IMR-90 (cell line): ENCODE measurements at regions not wholly inside any gene's neighbourhood (a gene's known extent, or its start where the extent isn't known, plus 50 kb on each side); places are given as distances from the start of the nearest gene placed in this dataset.

Experiments used
- ATAC-seq: fragments of 200-7000 bp; cut with Tn5 transposase; 2 replicates; pipeline ENCODE4 v1.9.1; 2020; ENCODE audit warnings: low read depth, mild to moderate bottlenecking, moderate library complexity
- BruUV-seq: library from RNA; stranded (reverse); fragments of 400-500 nt; replicated peaks from 2 replicates; lab custom pipeline; 2021; lab: Mats Ljungman, UMichigan
- CTCF ChIA-PET: fragments of 300-600 bp; formaldehyde crosslinking; extraction: SDS; loops from one replicate; lab custom pipeline; 2021; ENCODE audit warnings: antibody characterized with exemption; lab: Yijun Ruan, JAX
- POLR2A ChIA-PET: fragments of 300-600 bp; sonication (Branson Sonifier 250); formaldehyde crosslinking; loops from one replicate; lab custom pipeline; 2022; ENCODE audit warnings: antibody characterized with exemption; ENCODE audit not compliant: unreplicated experiment; lab: Charles Lee
- DNase-seq: peaks from one replicate; pipeline ENCODE4 v3.0.0; 2013
- H2AFZ ChIP-seq: replicated peaks from 2 replicates; pipeline ENCODE3; 2013; ENCODE audit warnings: low read length, mild to moderate bottlenecking; ENCODE audit not compliant: poor library complexity
- H2AK5ac ChIP-seq: 2 replicates; pipeline ENCODE4 v1.6.1; 2013; ENCODE audit warnings: low read depth, low read length, inconsistent platforms
- H2AK9ac ChIP-seq: replicated peaks from 2 replicates; pipeline ENCODE3; 2013; ENCODE audit warnings: mild to moderate bottlenecking, low read depth, low read length, moderate library complexity; ENCODE audit not compliant: poor library complexity
- H2BK120ac ChIP-seq: 2 replicates; pipeline ENCODE4 v1.6.1; 2013; ENCODE audit warnings: low read depth, low read length, inconsistent platforms
- H2BK15ac ChIP-seq: 3 replicates; pipeline ENCODE4 v1.6.1; 2013; ENCODE audit warnings: low read depth, low read length, inconsistent platforms
- H2BK20ac ChIP-seq: 2 replicates; pipeline ENCODE4 v1.6.1; 2013; ENCODE audit warnings: low read depth, mild to moderate bottlenecking, inconsistent platforms, low read length, moderate library complexity
- H2BK5ac ChIP-seq: 2 replicates; pipeline ENCODE4 v1.6.1; 2013; ENCODE audit warnings: mild to moderate bottlenecking, low read depth, low read length, inconsistent platforms; ENCODE audit not compliant: poor library complexity, severe bottlenecking
- H3K14ac ChIP-seq: replicated peaks from 2 replicates; pipeline ENCODE4 v1.6.1; 2013; ENCODE audit warnings: low read depth, low read length, inconsistent platforms
- H3K18ac ChIP-seq: 2 replicates; pipeline ENCODE4 v1.6.1; 2013; ENCODE audit warnings: low read depth, low read length, control low read depth
- H3K23ac ChIP-seq: 2 replicates; pipeline ENCODE4 v1.6.1; 2013; ENCODE audit warnings: low read depth, low read length, inconsistent platforms
- H3K27ac ChIP-seq: 2 replicates; pipeline ENCODE4 v1.5.1; 2013; ENCODE audit warnings: mild to moderate bottlenecking, control low read depth, low read length; ENCODE audit not compliant: insufficient read depth
- H3K27me3 ChIP-seq: 2 replicates; pipeline ENCODE4 v1.6.1; 2013; ENCODE audit warnings: low read length; ENCODE audit not compliant: control insufficient read depth, insufficient read depth
- H3K36me3 ChIP-seq: 2 replicates; pipeline ENCODE4 v1.6.1; 2013; ENCODE audit warnings: low read length, mixed read lengths; ENCODE audit not compliant: control insufficient read depth, insufficient read depth
- H3K4ac ChIP-seq: 2 replicates; pipeline ENCODE4 v1.6.1; 2013; ENCODE audit warnings: low read depth, low read length, inconsistent platforms
- H3K4me1 ChIP-seq: 2 replicates; pipeline ENCODE4 v1.6.1; 2013; ENCODE audit warnings: low read length, mixed read lengths; ENCODE audit not compliant: control insufficient read depth, insufficient read depth
- H3K4me2 ChIP-seq: 2 replicates; pipeline ENCODE4 v1.6.1; 2013; ENCODE audit warnings: low read depth, mild to moderate bottlenecking, control low read depth, low read length, moderate library complexity
- H3K4me3 ChIP-seq: 2 replicates; pipeline ENCODE4 v1.5.1; 2013; ENCODE audit warnings: low read depth, mild to moderate bottlenecking, control low read depth, low read length, moderate library complexity; ENCODE audit not compliant: insufficient read depth
- H3K56ac ChIP-seq: 2 replicates; pipeline ENCODE4 v1.6.1; 2013; ENCODE audit warnings: low read length, inconsistent platforms; ENCODE audit not compliant: insufficient read depth; ENCODE audit errors: extremely low read depth
- H3K79me1 ChIP-seq, 2 experiments: 2 replicates each; pipeline ENCODE4 v1.6.1; 2013; ENCODE audit warnings: low read length in 2 of 2, inconsistent platforms in 1 of 2, low read depth in 1 of 2
- H3K9ac ChIP-seq: 2 replicates; pipeline ENCODE4 v1.6.1; 2013; ENCODE audit warnings: low read depth, low read length, control low read depth
- H3K9me1 ChIP-seq: 2 replicates; pipeline ENCODE4 v1.6.1; 2013; ENCODE audit warnings: low read length, inconsistent platforms; ENCODE audit not compliant: insufficient read depth
- H3K9me3 ChIP-seq: 2 replicates; pipeline ENCODE4 v1.6.1; 2013; ENCODE audit warnings: low read length; ENCODE audit not compliant: control insufficient read depth, insufficient read depth
- H4K20me1 ChIP-seq: 2 replicates; pipeline ENCODE4 v1.6.1; 2013; ENCODE audit warnings: low read length, inconsistent platforms; ENCODE audit not compliant: insufficient read depth
- H4K5ac ChIP-seq: 2 replicates; pipeline ENCODE4 v1.6.1; 2013; ENCODE audit warnings: mild to moderate bottlenecking, low read depth, low read length, control low read depth
- H4K8ac ChIP-seq, 2 experiments: 2 replicates each; pipeline ENCODE4 v1.6.1; 2013; ENCODE audit warnings: low read depth in 2 of 2, low read length in 2 of 2, control low read depth in 1 of 2, inconsistent platforms in 1 of 2
- H4K91ac ChIP-seq: 2 replicates; pipeline ENCODE4 v1.6.1; 2013; ENCODE audit warnings: low read depth, low read length, inconsistent platforms; ENCODE audit not compliant: insufficient read depth
- BHLHE40 ChIP-seq: fragments of 150-350 bp; IDR thresholded peaks from 2 replicates; pipeline ENCODE4 v1.6.1; 2016; ENCODE audit warnings: mild to moderate bottlenecking, low read depth, low read length
- CEBPB ChIP-seq: IDR thresholded peaks from 2 replicates; pipeline ENCODE4 v1.6.1; 2012; ENCODE audit warnings: low read depth, low read length, improper control_type of control experiment
- CHD1 ChIP-seq: IDR thresholded peaks from 2 replicates; pipeline ENCODE4 v1.6.1; 2012; ENCODE audit warnings: low read depth, low read length, improper control_type of control experiment
- CTCF ChIP-seq: conservative IDR thresholded peaks from 2 replicates; pipeline ENCODE4 v1.5.1; 2012; ENCODE audit warnings: mild to moderate bottlenecking, low read depth, low read length, improper control_type of control experiment
- ELK1 ChIP-seq: fragments of 150-350 bp; IDR thresholded peaks from 2 replicates; pipeline ENCODE4 v1.6.1; 2016; ENCODE audit warnings: low read depth, mild to moderate bottlenecking, low read length, moderate library complexity, borderline replicate concordance
- FOS ChIP-seq: fragments of 150-350 bp; IDR thresholded peaks from 2 replicates; pipeline ENCODE4 v1.6.1; 2016; ENCODE audit warnings: low read depth, low read length
- MAFK ChIP-seq: IDR thresholded peaks from 2 replicates; pipeline ENCODE4 v1.6.1; 2012; ENCODE audit warnings: low read depth, low read length, improper control_type of control experiment
- MAZ ChIP-seq: IDR thresholded peaks from 2 replicates; pipeline ENCODE4 v1.6.1; 2012; ENCODE audit warnings: low read depth, mild to moderate bottlenecking, low read length, improper control_type of control experiment, moderate library complexity, borderline replicate concordance
- MXI1 ChIP-seq: IDR thresholded peaks from 2 replicates; pipeline ENCODE4 v1.6.1; 2012; ENCODE audit warnings: low read depth, mild to moderate bottlenecking, low read length, moderate library complexity, borderline replicate concordance
- NFE2L2 ChIP-seq: fragments of 150-350 bp; IDR thresholded peaks from 2 replicates; pipeline ENCODE4 v1.6.1; 2016; ENCODE audit warnings: low read depth, mild to moderate bottlenecking, low read length
- POLR2A ChIP-seq: IDR thresholded peaks from 2 replicates; pipeline ENCODE4 v1.6.1; 2012; ENCODE audit warnings: mild to moderate bottlenecking, low read depth, low read length
- RAD21 ChIP-seq: IDR thresholded peaks from 2 replicates; pipeline ENCODE4 v1.6.1; 2012; ENCODE audit warnings: low read length, improper control_type of control experiment
- RCOR1 ChIP-seq: IDR thresholded peaks from 2 replicates; pipeline ENCODE4 v1.6.1; 2012; ENCODE audit warnings: mild to moderate bottlenecking, low read length, improper control_type of control experiment; ENCODE audit not compliant: insufficient replicate concordance
- RFX5 ChIP-seq: IDR thresholded peaks from 2 replicates; pipeline ENCODE4 v1.8.0; 2012; ENCODE audit warnings: low read depth, mild to moderate bottlenecking, low read length, moderate library complexity
- SMC3 ChIP-seq: fragments of 150-350 bp; IDR thresholded peaks from 2 replicates; pipeline ENCODE4 v1.6.1; 2016; ENCODE audit warnings: low read depth, mild to moderate bottlenecking, antibody characterized with exemption, low read length, moderate library complexity
- USF2 ChIP-seq: fragments of 150-350 bp; IDR thresholded peaks from 2 replicates; pipeline ENCODE4 v1.6.1; 2017; ENCODE audit warnings: mild to moderate bottlenecking, antibody characterized with exemption, low read length, low read depth
- dilution Hi-C: fragments of 300-500 bp; cut with HindIII; formaldehyde crosslinking; loops from one replicate; pipeline ENCODE4 v1.14.3; 2018; ENCODE audit warnings: low sequenced_read_pairs; ENCODE audit not compliant: unreplicated experiment
- in situ Hi-C: fragments of 300-500 bp; cut with MboI; formaldehyde crosslinking; loops from 3 replicates; pipeline ENCODE4 v1.14.3; 2019; ENCODE audit warnings: low sequenced_read_pairs, inconsistent platforms, mixed read lengths
- intact Hi-C: fragments of 100-400 bp; cut with micrococcal nuclease; formaldehyde crosslinking; loops from 2 replicates; pipeline ENCODE4 v1.10.0; 2022

GRCh38 chr6:71510856-71511255 is 222.2 kb downstream of the OGFRL1 start:
- H3K4me1 ChIP-seq: peaks cover 8% of the 10 kb centered on the region
- POLR2A ChIA-PET: no interaction called here
- H3K18ac ChIP-seq: no peak overlapping the region
- BruUV-seq: no TSS peak
- in situ Hi-C loops: loop anchor here (5.0 kb wide), 1 partner anchor 124 kb away; no protein-coding TSS in a partner anchor
- CTCF ChIA-PET: interaction anchor here (0.7 to 2.0 kb wide), 5 partner anchors 117 to 145 kb away, joined by 3 to 8 read pairs (median 5); no protein-coding TSS in a partner anchor
- H3K9me3 ChIP-seq: no peaks in the 10 kb centered on the region
- no peaks in the 10 kb centered on the region for H3K9me1 ChIP-seq
- no peak overlapping the region for H2AFZ ChIP-seq
- H2AK9ac ChIP-seq: no peak overlapping the region
- no peak overlapping the region for H4K5ac ChIP-seq
- no peak overlapping the region for H3K4me2 ChIP-seq
- H3K23ac ChIP-seq: no peak overlapping the region
- H3K14ac ChIP-seq: no peak overlapping the region
- no peak overlapping the region for H3K4ac ChIP-seq
- intact Hi-C loops: loop anchor here (1.0 to 10.0 kb wide), 4 partner anchors 91 to 496 kb away; no protein-coding TSS in a partner anchor
- H3K27ac ChIP-seq: no peak overlapping the region
- no peak overlapping the region for H4K8ac ChIP-seq
- no peak overlapping the region for H2BK20ac ChIP-seq
- no peaks in the 10 kb centered on the region for H3K79me1 ChIP-seq
- H3K4me3 ChIP-seq: no peak overlapping the region
- H3K27me3 ChIP-seq: no peaks in the 10 kb centered on the region
- no peak overlapping the region for H2BK120ac ChIP-seq
- no peak overlapping the region for H3K9ac ChIP-seq
- no peak overlapping the region for H2BK5ac ChIP-seq
- H2BK15ac ChIP-seq: no peak overlapping the region
- no peak overlapping the region for H4K91ac ChIP-seq
- no peaks in the 10 kb centered on the region for H4K20me1 ChIP-seq
- dilution Hi-C loops: no loop called here
- no peak for ATAC-seq
- no peaks in the 10 kb centered on the region for H3K36me3 ChIP-seq
- no peak overlapping the region for H2AK5ac ChIP-seq
- no peak for DNase-seq
- no peak overlapping the region for H3K56ac ChIP-seq
- TF ChIP-seq CHD1: no peak
- TF ChIP-seq RAD21: no peak
- no peak for TF ChIP-seq SMC3
- TF ChIP-seq RFX5: no peak
- TF ChIP-seq MAZ: no peak
- TF ChIP-seq RCOR1: no peak
- no peak for TF ChIP-seq MAFK
- no peak for TF ChIP-seq FOS
- TF ChIP-seq POLR2A: no peak
- TF ChIP-seq ELK1: no peak
- no peak for TF ChIP-seq CTCF
- TF ChIP-seq CEBPB: no peak
- TF ChIP-seq NFE2L2: no peak
- TF ChIP-seq USF2: no peak
- TF ChIP-seq BHLHE40: no peak
- TF ChIP-seq MXI1: no peak
